ENCODE measurements at regions not wholly inside any gene's neighbourhood (a gene's known extent, or its start where the extent isn't known, plus 50 kb on each side); places are given as distances from the start of the nearest gene placed in this dataset.

DNA sequence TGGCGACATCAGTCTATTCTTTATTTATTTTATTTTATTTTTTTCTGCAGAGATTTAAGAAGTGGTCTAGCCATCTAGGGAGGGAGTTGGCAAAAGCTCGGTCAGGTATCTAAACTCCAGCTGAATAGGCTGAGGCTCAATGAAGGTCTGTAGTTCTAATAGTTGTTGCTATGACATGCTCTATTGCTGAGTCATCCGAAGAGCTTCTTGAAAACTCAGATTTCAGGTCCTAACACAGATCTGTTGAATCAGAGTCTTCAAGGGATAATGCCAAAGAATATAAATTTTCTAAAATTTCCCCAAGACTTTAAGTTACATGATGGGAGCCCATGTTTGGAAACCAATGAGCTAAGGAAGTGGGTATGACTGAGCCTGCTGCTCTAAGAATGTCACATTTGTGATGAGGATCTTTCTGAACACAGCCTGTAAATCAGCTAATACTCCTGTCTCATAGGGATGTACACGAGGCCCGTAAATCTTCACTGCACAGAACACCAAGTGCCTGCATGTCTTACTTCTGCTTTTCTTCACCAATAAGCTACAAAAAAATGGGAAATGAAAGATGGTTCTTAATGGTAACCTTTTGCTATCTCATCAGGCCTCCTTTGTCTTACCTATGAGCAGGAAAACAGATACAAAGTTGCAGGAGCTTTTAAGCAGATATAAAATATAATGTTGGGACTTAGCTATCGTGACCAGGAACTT is 901.4 kb upstream of the API5 start:
- Histone ChIP-seq H3K4me1 (ENCODE audit: insufficient read depth, low read length) (no peaks in the 10 kb centered on the region), H4K20me1 (ENCODE audit: insufficient read depth, low read length) (no peaks in the 10 kb centered on the region), H3K79me2 (ENCODE audit: insufficient read depth, low read length) (no peaks in the 10 kb centered on the region), H3K27me3 (ENCODE audit: control insufficient read depth in 1 of 2, insufficient read depth in 2 of 2, low read length in 2 of 2) (no peaks in the 10 kb centered on the region), H3K4me3 (replicated peaks in 1 of 3; ENCODE audit: insufficient read depth in 1 of 3, low read depth in 2 of 3, low read length in 3 of 3) (no peak overlapping the region), H3K9ac (ENCODE audit: insufficient read depth, low read depth, low read length) (no peak overlapping the region), H3K27ac (ENCODE audit: extremely low read length, insufficient read depth, low read length) (no peak overlapping the region), H3K36me3 (replicated peaks in 1 of 2; ENCODE audit: control insufficient read depth in 1 of 2, insufficient read depth in 2 of 2, low read length in 2 of 2) (no peaks in the 10 kb centered on the region), H3K4me2 (ENCODE audit: low read depth, low read length) (no peak overlapping the region), H3K9me3 (ENCODE audit: low read length) (peaks cover 73% of the 10 kb centered on the region), H2AFZ (ENCODE audit: low read length) (no peak overlapping the region)
- POLR2A ChIA-PET: no interaction called here
- BruUV-seq (replicated peaks): no TSS peak
- TF ChIP-seq, protein P1, sequence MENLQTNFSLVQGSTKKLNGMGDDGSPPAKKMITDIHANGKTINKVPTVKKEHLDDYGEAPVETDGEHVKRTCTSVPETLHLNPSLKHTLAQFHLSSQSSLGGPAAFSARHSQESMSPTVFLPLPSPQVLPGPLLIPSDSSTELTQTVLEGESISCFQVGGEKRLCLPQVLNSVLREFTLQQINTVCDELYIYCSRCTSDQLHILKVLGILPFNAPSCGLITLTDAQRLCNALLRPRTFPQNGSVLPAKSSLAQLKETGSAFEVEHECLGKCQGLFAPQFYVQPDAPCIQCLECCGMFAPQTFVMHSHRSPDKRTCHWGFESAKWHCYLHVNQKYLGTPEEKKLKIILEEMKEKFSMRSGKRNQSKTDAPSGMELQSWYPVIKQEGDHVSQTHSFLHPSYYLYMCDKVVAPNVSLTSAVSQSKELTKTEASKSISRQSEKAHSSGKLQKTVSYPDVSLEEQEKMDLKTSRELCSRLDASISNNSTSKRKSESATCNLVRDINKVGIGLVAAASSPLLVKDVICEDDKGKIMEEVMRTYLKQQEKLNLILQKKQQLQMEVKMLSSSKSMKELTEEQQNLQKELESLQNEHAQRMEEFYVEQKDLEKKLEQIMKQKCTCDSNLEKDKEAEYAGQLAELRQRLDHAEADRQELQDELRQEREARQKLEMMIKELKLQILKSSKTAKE (CRISPR knock-in tag; IDR thresholded peaks at IDR 0.05; ENCODE audit: borderline replicate concordance): no peak
- in situ Hi-C loops (cut with HindIII; ENCODE audit: extremely low pct_ligation_motif_present, low pct_unique_long_range_greater_than_20kb): no loop called here
- intact Hi-C loops (cut with micrococcal nuclease; ENCODE audit: unreplicated experiment): no loop called here
- FAIRE-seq (no peak), ATAC-seq (no peak), DNase-seq (ENCODE audit: low spot score) (no peak)
- WGBS (ENCODE audit: low lambda C conversion rate): 3% methylated on average over 6 of the region's 6 CpGs
- CTCF ChIA-PET (ENCODE audit: low intra/inter-chr PET ratio, low total read pairs): no interaction called here

GRCh38 chr11:42412590-42412989 is 899.2 kb upstream of the API5 start:
- ATAC-seq: no peak
- H3K4me2 ChIP-seq (ENCODE audit: low read depth, low read length): no peak overlapping the region
- H4K20me1 ChIP-seq (ENCODE audit: insufficient read depth, low read length): no peaks in the 10 kb centered on the region
- H3K36me3 ChIP-seq (replicated peaks in 1 of 2; ENCODE audit: control insufficient read depth in 1 of 2, insufficient read depth in 2 of 2, low read length in 2 of 2): no peaks in the 10 kb centered on the region
- CTCF ChIA-PET (ENCODE audit: low intra/inter-chr PET ratio, low total read pairs): no interaction called here
- TF ChIP-seq NFKBIZ (CRISPR knock-in tag; IDR thresholded peaks at IDR 0.05) (no peak), RXRB (CRISPR knock-in tag; IDR thresholded peaks at IDR 0.05; ENCODE audit: borderline replicate concordance) (no peak), ZNF564 (CRISPR knock-in tag; IDR thresholded peaks at IDR 0.05) (no peak), ZNF275 (CRISPR knock-in tag; IDR thresholded peaks at IDR 0.05; ENCODE audit: borderline replicate concordance) (no peak), ZNF598 (CRISPR knock-in tag; IDR thresholded peaks at IDR 0.05; ENCODE audit: borderline replicate concordance) (no peak), SMAD1 (CRISPR knock-in tag; IDR thresholded peaks at IDR 0.05; ENCODE audit: borderline replicate concordance, low read depth) (no peak)
- TF ChIP-seq, protein P2, sequence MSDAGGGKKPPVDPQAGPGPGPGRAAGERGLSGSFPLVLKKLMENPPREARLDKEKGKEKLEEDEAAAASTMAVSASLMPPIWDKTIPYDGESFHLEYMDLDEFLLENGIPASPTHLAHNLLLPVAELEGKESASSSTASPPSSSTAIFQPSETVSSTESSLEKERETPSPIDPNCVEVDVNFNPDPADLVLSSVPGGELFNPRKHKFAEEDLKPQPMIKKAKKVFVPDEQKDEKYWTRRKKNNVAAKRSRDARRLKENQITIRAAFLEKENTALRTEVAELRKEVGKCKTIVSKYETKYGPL (CRISPR knock-in tag; IDR thresholded peaks at IDR 0.05): no peak
- H2AFZ ChIP-seq (ENCODE audit: low read length): no peak overlapping the region
- H3K9ac ChIP-seq (ENCODE audit: insufficient read depth, low read depth, low read length): no peak overlapping the region
- no peaks in the 10 kb centered on the region for H3K79me2 ChIP-seq (ENCODE audit: insufficient read depth, low read length)
- no peak for DNase-seq (ENCODE audit: low spot score)
- H3K27ac ChIP-seq (ENCODE audit: extremely low read length, insufficient read depth, low read length): no peak overlapping the region
- H3K9me3 ChIP-seq (ENCODE audit: low read length): peaks cover 73% of the 10 kb centered on the region
- H3K4me3 ChIP-seq (replicated peaks in 1 of 3; ENCODE audit: insufficient read depth in 1 of 3, low read depth in 2 of 3, low read length in 3 of 3): no peak overlapping the region
- BruUV-seq (replicated peaks): no TSS peak
- no peak for FAIRE-seq
- intact Hi-C loops (cut with micrococcal nuclease; ENCODE audit: unreplicated experiment): no loop called here
- WGBS (ENCODE audit: low lambda C conversion rate): under 1% methylated on average over 4 of the region's 4 CpGs
- no peaks in the 10 kb centered on the region for H3K27me3 ChIP-seq (ENCODE audit: control insufficient read depth in 1 of 2, insufficient read depth in 2 of 2, low read length in 2 of 2)
- no peaks in the 10 kb centered on the region for H3K4me1 ChIP-seq (ENCODE audit: insufficient read depth, low read length)
- in situ Hi-C loops (cut with HindIII; ENCODE audit: extremely low pct_ligation_motif_present, low pct_unique_long_range_greater_than_20kb): no loop called here
- POLR2A ChIA-PET: no interaction called here
